Prostate gland (tissue), 2 donors: ENCODE measurements at regions not wholly inside any gene's neighbourhood (a gene's known extent, or its start where the extent isn't known, plus 50 kb on each side); places are given as distances from the start of the nearest gene placed in this dataset.

ENCODE experiments used
- DNase-seq: peaks from one replicate; pipeline ENCODE4 v3.0.0-alpha.2; 2019; ENCODE audit warnings: low spot score
- H3K27ac ChIP-seq, 2 donors: fragments of 200-600 bp; sonication (generic); 2 replicates each; pipeline ENCODE4 v1.5.1; 2017 to 2019
- H3K27me3 ChIP-seq: fragments of 200-600 bp; sonication (generic); replicated peaks from 2 replicates; pipeline ENCODE4 v1.5.1; 2019; ENCODE audit not compliant: insufficient read depth
- H3K36me3 ChIP-seq, 2 donors: fragments of 200-600 bp; sonication (generic); 1 replicate in 1 of 2; 2 replicates in 1 of 2; pipeline versions ENCODE4 v1.5.1 to v1.8.1; 2017 to 2019
- H3K4me1 ChIP-seq: fragments of 200-600 bp; sonication (generic); replicated peaks from 2 replicates; pipeline ENCODE4 v1.5.1; 2019
- H3K4me3 ChIP-seq, 2 donors: fragments of 200-600 bp; sonication (generic); 2 replicates each; pipeline ENCODE4 v1.5.1; 2017 to 2019
- H3K9me3 ChIP-seq: fragments of 200-600 bp; sonication (generic); 2 replicates; pipeline ENCODE4 v1.5.1; 2017
- POLR2A ChIP-seq: fragments of 450-650 bp; IDR thresholded peaks from one replicate; pipeline ENCODE4 v1.6.1; 2016; ENCODE audit warnings: antibody characterized with exemption, mild to moderate bottlenecking
- POLR2AphosphoS5 ChIP-seq: sonication (generic); formaldehyde crosslinking; IDR thresholded peaks from one replicate; pipeline ENCODE4 v1.6.1; 2017; ENCODE audit warnings: antibody characterized with exemption
- WGBS: methylation state at CpG from one replicate; pipeline ENCODE4 v1.1.5; 2018; 5-methylcytosine and 5-hydroxymethylcytosine counted together
- intact Hi-C: fragments of 100-400 bp; cut with DNase I; formaldehyde crosslinking; loops from one replicate; pipeline ENCODE4 v1.14.2; 2022
- TF ChIP-seq, protein P1 (sequence below), 4 experiments: fragments of 200-600 bp in 2 of 4; fragments of 450-650 bp in 2 of 4; sonication (generic) in 2 of 4; IDR thresholded peaks; 1 replicate in 3 of 4; 2 replicates in 1 of 4; pipeline ENCODE4 v1.5.1; 2016 to 2019; ENCODE audit warnings: antibody characterized with exemption in 4 of 4, mild to moderate bottlenecking in 2 of 4, moderate library complexity in 2 of 4

DNA sequence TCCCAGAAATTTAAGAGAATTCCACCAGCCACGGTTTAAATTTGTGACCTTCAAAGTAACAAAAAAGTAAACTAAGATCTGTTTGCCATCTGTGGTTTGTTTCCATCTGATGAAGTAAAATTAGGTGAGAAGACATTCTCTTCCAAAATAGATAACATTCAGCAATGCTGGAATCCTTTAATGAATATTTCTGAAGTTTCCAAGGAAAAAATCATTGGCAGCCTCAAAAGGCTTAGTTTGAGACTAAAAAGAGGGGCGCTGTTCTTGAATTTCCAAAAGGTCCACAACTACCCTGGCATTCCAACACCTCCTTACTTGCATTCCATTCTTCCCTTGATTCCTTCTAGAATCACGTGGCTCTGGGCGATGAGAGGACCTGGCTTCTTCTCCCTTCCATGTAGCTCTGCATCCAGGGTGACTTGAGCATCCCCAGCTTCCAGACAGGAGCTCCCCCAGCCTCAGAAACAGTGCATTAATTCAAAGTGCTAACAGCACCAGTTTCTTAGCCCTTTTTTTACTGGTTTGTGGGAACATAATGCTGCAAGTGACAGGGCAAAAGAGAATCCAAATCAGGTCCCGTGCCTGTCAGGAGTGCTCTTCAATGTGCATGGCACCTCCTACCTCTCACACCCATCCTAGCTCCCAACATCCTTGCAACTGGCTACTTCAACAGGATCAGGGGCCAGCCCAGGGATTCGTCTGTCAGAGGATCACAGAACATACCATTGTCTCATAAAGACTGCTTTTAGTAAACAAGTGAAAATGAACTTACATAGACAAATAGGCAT, 191.5 kb upstream of the S1PR3 start:
- H3K36me3 ChIP-seq = no peaks in the 10 kb centered on the region
- H3K27me3 ChIP-seq = no peaks in the 10 kb centered on the region
- H3K4me1 ChIP-seq = no peaks in the 10 kb centered on the region
- WGBS = 47% methylated on average over 6 of the region's 6 CpGs
- no peaks in the 10 kb centered on the region for H3K9me3 ChIP-seq
- no peak for DNase-seq
- H3K27ac ChIP-seq = no peak overlapping the region
- intact Hi-C loops = no loop called here
- H3K4me3 ChIP-seq = no peak overlapping the region
- TF ChIP-seq POLR2AphosphoS5 = no peak
- TF ChIP-seq POLR2A = no peak
- TF ChIP-seq, protein P1, sequence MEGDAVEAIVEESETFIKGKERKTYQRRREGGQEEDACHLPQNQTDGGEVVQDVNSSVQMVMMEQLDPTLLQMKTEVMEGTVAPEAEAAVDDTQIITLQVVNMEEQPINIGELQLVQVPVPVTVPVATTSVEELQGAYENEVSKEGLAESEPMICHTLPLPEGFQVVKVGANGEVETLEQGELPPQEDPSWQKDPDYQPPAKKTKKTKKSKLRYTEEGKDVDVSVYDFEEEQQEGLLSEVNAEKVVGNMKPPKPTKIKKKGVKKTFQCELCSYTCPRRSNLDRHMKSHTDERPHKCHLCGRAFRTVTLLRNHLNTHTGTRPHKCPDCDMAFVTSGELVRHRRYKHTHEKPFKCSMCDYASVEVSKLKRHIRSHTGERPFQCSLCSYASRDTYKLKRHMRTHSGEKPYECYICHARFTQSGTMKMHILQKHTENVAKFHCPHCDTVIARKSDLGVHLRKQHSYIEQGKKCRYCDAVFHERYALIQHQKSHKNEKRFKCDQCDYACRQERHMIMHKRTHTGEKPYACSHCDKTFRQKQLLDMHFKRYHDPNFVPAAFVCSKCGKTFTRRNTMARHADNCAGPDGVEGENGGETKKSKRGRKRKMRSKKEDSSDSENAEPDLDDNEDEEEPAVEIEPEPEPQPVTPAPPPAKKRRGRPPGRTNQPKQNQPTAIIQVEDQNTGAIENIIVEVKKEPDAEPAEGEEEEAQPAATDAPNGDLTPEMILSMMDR (IDR thresholded peaks at IDR 0.05) = no peak

DNA sequence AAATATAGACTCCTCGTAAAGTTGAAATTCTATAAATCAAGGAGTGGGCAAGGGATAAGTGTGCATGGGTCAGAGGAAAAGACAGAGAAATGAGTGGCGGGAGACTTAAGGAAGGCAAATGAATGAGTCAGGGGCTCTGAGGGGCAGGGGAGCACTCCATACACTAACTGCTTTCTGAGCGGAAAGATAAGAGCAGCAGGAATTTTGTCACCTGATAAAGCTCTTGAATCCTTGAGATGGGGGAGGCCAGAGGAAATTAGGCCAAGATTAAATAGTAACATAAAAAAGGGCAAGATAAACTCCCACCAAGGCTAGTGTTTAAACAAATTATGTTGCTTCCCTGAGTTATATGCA, 191.0 kb upstream of the S1PR3 start:
- Histone ChIP-seq H3K27ac (no peak overlapping the region), H3K36me3 (no peaks in the 10 kb centered on the region), H3K9me3 (no peaks in the 10 kb centered on the region), H3K4me1 (no peaks in the 10 kb centered on the region), H3K4me3 (no peak overlapping the region), H3K27me3 (no peaks in the 10 kb centered on the region)
- intact Hi-C loops = no loop called here
- TF ChIP-seq POLR2AphosphoS5 (no peak), POLR2A (no peak)
- TF ChIP-seq, protein P1 (IDR thresholded peaks at IDR 0.05) = no peak
- DNase-seq = no peak
- 85% methylated on average over 3 of the region's 3 CpGs for WGBS

DNA sequence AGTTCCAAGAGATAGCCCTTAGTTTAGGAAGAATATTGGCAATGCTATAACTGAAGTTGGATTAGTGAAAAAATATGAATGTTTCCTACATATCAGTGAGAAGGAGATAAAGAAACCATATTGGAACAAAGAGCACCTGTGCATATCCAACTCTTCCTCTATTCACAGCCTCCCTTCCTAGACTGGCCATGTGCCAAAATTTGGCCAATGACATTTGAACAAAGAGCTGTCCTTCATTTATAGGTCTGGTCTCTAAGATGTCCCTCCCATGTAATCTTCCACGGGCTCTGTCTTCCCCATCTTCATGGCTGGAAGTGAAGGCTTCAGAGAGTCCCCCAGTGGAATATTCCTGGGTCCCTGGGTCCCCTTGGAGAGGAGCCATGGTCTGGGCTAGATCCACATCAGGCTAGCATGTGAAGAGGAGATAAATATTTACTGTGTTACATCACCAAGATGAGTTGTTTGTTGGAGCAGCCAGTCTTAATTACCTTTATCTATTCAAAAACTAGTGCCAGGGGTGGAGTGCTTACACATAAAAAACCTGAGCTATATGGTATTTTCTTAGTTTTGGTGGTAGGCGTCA, 190.0 kb upstream of the S1PR3 start:
- no peak for TF ChIP-seq POLR2A
- TF ChIP-seq, protein P1 (IDR thresholded peaks at IDR 0.05) = no peak
- TF ChIP-seq POLR2AphosphoS5 = no peak
- Histone ChIP-seq H3K36me3 (no peaks in the 10 kb centered on the region), H3K27me3 (no peaks in the 10 kb centered on the region), H3K9me3 (no peaks in the 10 kb centered on the region), H3K27ac (no peak overlapping the region), H3K4me3 (no peak overlapping the region), H3K4me1 (no peaks in the 10 kb centered on the region)
- no peak for DNase-seq
- WGBS = 89% methylated on average over 2 of the region's 2 CpGs
- intact Hi-C loops = no loop called here

DNA sequence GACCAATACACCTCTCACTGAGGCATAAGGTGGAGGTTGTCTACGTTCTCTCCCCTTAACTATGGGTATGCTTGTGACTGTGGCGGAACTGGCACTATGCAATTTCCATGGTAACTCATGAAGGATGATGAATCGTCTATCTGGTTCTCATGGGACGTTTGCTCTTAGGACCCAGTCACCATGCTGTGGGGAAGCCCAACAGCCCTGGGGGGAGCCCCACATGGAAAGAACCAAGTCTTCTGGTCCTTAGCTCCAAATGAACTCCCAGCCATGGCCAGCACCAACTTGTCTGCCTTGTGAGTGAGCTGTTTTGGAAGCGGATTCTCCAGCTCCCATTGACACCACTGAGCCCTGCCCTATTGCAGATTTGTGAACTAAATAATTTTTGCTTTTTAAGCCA, 188.7 kb upstream of the S1PR3 start:
- no peak for DNase-seq
- intact Hi-C loops = no loop called here
- 92% methylated on average over 5 of the region's 5 CpGs for WGBS
- no peak overlapping the region for H3K4me3 ChIP-seq
- H3K9me3 ChIP-seq = no peaks in the 10 kb centered on the region
- H3K4me1 ChIP-seq = no peaks in the 10 kb centered on the region
- no peaks in the 10 kb centered on the region for H3K36me3 ChIP-seq
- TF ChIP-seq POLR2AphosphoS5 (no peak), POLR2A (no peak)
- TF ChIP-seq, protein P1 (IDR thresholded peaks at IDR 0.05) = no peak
- H3K27ac ChIP-seq = no peak overlapping the region
- H3K27me3 ChIP-seq = no peaks in the 10 kb centered on the region
